Kidney (tissue), 13 donors: ENCODE measurements at regions not wholly inside any gene's neighbourhood (a gene's known extent, or its start where the extent isn't known, plus 50 kb on each side); places are given as distances from the start of the nearest gene placed in this dataset.

Source experiments
- DNase-seq, 5 donors: peaks; one replicate each; pipeline ENCODE4 v3.0.0-alpha.2; 2013 to 2020
- FAIRE-seq: peaks from 2 replicates; lab custom pipeline; 2012; peaks lifted over from hg19 to GRCh38; lab: Jason Lieb, UNC
- H3K27ac ChIP-seq, 2 donors: one replicate each; pipeline ENCODE4 v1.7.0; 2013; ENCODE audit warnings: low read depth in 2 of 2, low read length in 2 of 2, inconsistent platforms in 1 of 2
- H3K27me3 ChIP-seq: one replicate; pipeline ENCODE4 v1.7.1; 2013; ENCODE audit warnings: low read length, inconsistent platforms; ENCODE audit not compliant: control insufficient read depth, insufficient read depth
- H3K36me3 ChIP-seq, 3 donors: one replicate each; pipeline versions ENCODE4 v1.7.0 to v1.7.1; 2013; ENCODE audit warnings: low read length in 3 of 3, control low read depth in 1 of 3, inconsistent platforms in 1 of 3; ENCODE audit not compliant: insufficient read depth in 3 of 3, control insufficient read depth in 2 of 3
- H3K4me1 ChIP-seq, 3 donors: one replicate each; pipeline versions ENCODE4 v1.7.0 to v1.7.1; 2013; ENCODE audit warnings: low read length in 3 of 3, inconsistent platforms in 1 of 3, low read depth in 1 of 3; ENCODE audit not compliant: control insufficient read depth in 2 of 3, insufficient read depth in 2 of 3
- H3K4me3 ChIP-seq, 3 donors: one replicate each; pipeline versions ENCODE4 v1.7.0 to v1.8.1; 2013; ENCODE audit warnings: low read length in 3 of 3, control low read depth in 1 of 3, inconsistent platforms in 1 of 3
- H3K9ac ChIP-seq, 3 donors: one replicate each; pipeline versions ENCODE4 v1.7.0 to v1.7.1; 2013; ENCODE audit warnings: low read length in 3 of 3, control low read depth in 1 of 3, inconsistent platforms in 1 of 3
- H3K9me3 ChIP-seq, 3 donors: one replicate each; pipeline versions ENCODE4 v1.7.0 to v1.7.1; 2013; ENCODE audit warnings: low read length in 3 of 3, control low read depth in 1 of 3, inconsistent platforms in 1 of 3; ENCODE audit not compliant: control insufficient read depth in 2 of 3, insufficient read depth in 1 of 3
- CTCF ChIP-seq: IDR thresholded peaks from 3 replicates; pipeline ENCODE4 v1.5.1; 2012; ENCODE audit warnings: mild to moderate bottlenecking, moderate library complexity, borderline replicate concordance; ENCODE audit not compliant: insufficient read depth; ENCODE audit errors: extremely low read depth
- intact Hi-C: fragments of 100-400 bp; cut with DNase I; formaldehyde crosslinking; loops from one replicate; pipeline ENCODE4 v1.11.1; 2022
- donor health status: control.
- donor health status: control.
- donor health status: control.
- donor health status: control.
- donor health status: control.
- donor health status: DM: yes; HTN: yes; CAD: no.
- donor health status: Normal renal cell carcinoma (clear cell type).

GRCh38 chr13:109479534-109479933 is 306.8 kb downstream of the IRS2 start:
- DNase-seq (no peak), FAIRE-seq (no peak)
- intact Hi-C loops: no loop called here
- Histone ChIP-seq H3K4me3 (no peak overlapping the region), H3K9ac (no peak overlapping the region), H3K9me3 (no peaks in the 10 kb centered on the region), H3K27me3 (no peaks in the 10 kb centered on the region), H3K4me1 (peaks cover 0 to 5% (median 0%) of the 10 kb centered on the region in 3 donors), H3K36me3 (no peaks in the 10 kb centered on the region), H3K27ac (no peak overlapping the region)
- no peak for TF ChIP-seq CTCF

DNA sequence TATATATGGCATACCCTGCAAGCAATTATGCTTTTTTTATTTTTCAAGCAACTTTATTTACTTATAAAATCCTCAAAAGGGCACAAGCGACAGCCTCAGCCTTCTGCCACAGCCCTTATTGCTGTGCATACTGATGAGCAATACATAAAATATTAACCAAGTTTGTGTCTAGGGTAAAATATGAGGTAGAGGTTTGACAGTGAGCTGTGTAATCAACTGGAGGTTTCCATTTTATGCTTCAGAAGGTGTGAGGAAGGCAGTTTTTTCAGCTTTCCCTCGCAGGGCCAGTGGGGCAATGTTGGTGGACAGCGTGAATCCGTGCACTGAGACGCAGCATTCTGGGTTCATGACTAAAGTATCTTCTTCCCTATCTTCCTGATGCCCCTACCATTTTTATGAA is 310.4 kb downstream of the IRS2 start:
- no peak for TF ChIP-seq CTCF
- Histone ChIP-seq H3K9me3 (no peaks in the 10 kb centered on the region), H3K36me3 (no peaks in the 10 kb centered on the region), H3K27ac (no peak overlapping the region), H3K4me3 (peak overlapping the region in 2 of 3 donors; percentile 26 to 38), H3K9ac (no peak overlapping the region), H3K27me3 (no peaks in the 10 kb centered on the region), H3K4me1 (peaks cover 0 to 5% (median 0%) of the 10 kb centered on the region in 3 donors)
- peak in 2 of 5 donors; percentile 20 to 37 for DNase-seq
- intact Hi-C loops: no loop called here
- FAIRE-seq: no peak

- Histone ChIP-seq H3K27ac (no peak overlapping the region), H3K4me3 (no peak overlapping the region), H3K36me3 (no peaks in the 10 kb centered on the region), H3K9me3 (no peaks in the 10 kb centered on the region), H3K4me1 (no peaks in the 10 kb centered on the region), H3K9ac (no peak overlapping the region), H3K27me3 (no peaks in the 10 kb centered on the region)
- FAIRE-seq (no peak), DNase-seq (peak in 3 of 5 donors; percentile 30 to 40 (median 39))
- no peak for TF ChIP-seq CTCF
- intact Hi-C loops: no loop called here
Observed at GRCh38 chr13:109468123-109468522, 318.3 kb downstream of the IRS2 start.

DNA sequence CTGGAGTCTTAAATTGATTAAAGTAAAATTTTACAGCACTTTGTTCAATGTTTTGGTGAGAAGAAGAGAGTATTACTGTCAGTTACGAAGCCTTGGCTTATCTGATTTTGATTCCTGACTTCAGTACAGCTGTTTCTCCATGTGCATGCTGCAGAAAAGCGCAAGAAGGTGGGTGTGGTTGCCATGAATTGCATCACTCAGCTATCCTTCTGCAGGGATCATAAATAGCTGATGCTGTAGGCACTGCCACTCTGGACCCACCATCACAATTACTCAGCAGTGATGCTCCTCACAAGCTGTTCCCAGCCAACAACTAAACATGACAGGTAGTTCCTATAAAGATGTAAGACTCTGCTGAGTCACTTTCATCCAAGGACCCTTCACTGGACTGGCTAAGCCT is 321.2 kb downstream of the IRS2 start:
- no peak overlapping the region for H3K27ac ChIP-seq
- TF ChIP-seq CTCF: no peak
- FAIRE-seq (no peak), DNase-seq (no peak)
- H3K4me3 ChIP-seq: no peak overlapping the region
- H3K9me3 ChIP-seq: no peaks in the 10 kb centered on the region
- H3K4me1 ChIP-seq: no peaks in the 10 kb centered on the region
- intact Hi-C loops: no loop called here
- H3K27me3 ChIP-seq: no peaks in the 10 kb centered on the region
- H3K36me3 ChIP-seq: no peaks in the 10 kb centered on the region
- no peak overlapping the region for H3K9ac ChIP-seq
